ENCODE measurements at regions not wholly inside any gene's neighbourhood (a gene's known extent, or its start where the extent isn't known, plus 50 kb on each side); places are given as distances from the start of the nearest gene placed in this dataset.

- no peaks in the 10 kb centered on the region for H3K4me1 ChIP-seq
- no peak overlapping the region for H3K4me3 ChIP-seq
- intact Hi-C loops (cut with micrococcal nuclease) = no loop called here
- H3K9me3 ChIP-seq (replicated peaks) = no peaks in the 10 kb centered on the region
- no peaks in the 10 kb centered on the region for H3K36me3 ChIP-seq
- no peaks in the 10 kb centered on the region for H3K27me3 ChIP-seq (ENCODE audit: low read depth)
- DNase-seq = no peak
- H3K27ac ChIP-seq (replicated peaks) = no peak overlapping the region
- TF ChIP-seq CTCF (IDR thresholded peaks at IDR 0.05; ENCODE audit: borderline replicate concordance) = no peak
Measured at GRCh38 chr11:28673691-28674432, 565.7 kb downstream of the METTL15 start.

- intact Hi-C loops (cut with micrococcal nuclease) = no loop called here
- no peak for TF ChIP-seq CTCF (IDR thresholded peaks at IDR 0.05; ENCODE audit: borderline replicate concordance)
- Histone ChIP-seq H3K9me3 (replicated peaks) (no peaks in the 10 kb centered on the region), H3K27me3 (ENCODE audit: low read depth) (no peaks in the 10 kb centered on the region), H3K36me3 (no peaks in the 10 kb centered on the region), H3K4me3 (no peak overlapping the region), H3K4me1 (no peaks in the 10 kb centered on the region), H3K27ac (replicated peaks) (no peak overlapping the region)
- no peak for DNase-seq
Measured at GRCh38 chr11:28671274-28671673, 563.1 kb downstream of the METTL15 start.

- intact Hi-C loops (cut with micrococcal nuclease) = no loop called here
- Histone ChIP-seq H3K27ac (replicated peaks) (no peak overlapping the region), H3K4me3 (no peak overlapping the region), H3K4me1 (no peaks in the 10 kb centered on the region), H3K9me3 (replicated peaks) (no peaks in the 10 kb centered on the region), H3K27me3 (ENCODE audit: low read depth) (no peaks in the 10 kb centered on the region), H3K36me3 (no peaks in the 10 kb centered on the region)
- TF ChIP-seq CTCF (IDR thresholded peaks at IDR 0.05; ENCODE audit: borderline replicate concordance) = no peak
- no peak for DNase-seq
Measured at GRCh38 chr11:28666632-28667031, 558.4 kb downstream of the METTL15 start.

GRCh38 chr11:28659716-28660348, 551.6 kb downstream of the METTL15 start:
- intact Hi-C loops (cut with micrococcal nuclease) = no loop called here
- Histone ChIP-seq H3K27ac (replicated peaks) (no peak overlapping the region), H3K4me1 (no peaks in the 10 kb centered on the region), H3K4me3 (no peak overlapping the region), H3K36me3 (no peaks in the 10 kb centered on the region), H3K9me3 (replicated peaks) (no peaks in the 10 kb centered on the region), H3K27me3 (ENCODE audit: low read depth) (no peaks in the 10 kb centered on the region)
- no peak for DNase-seq
- no peak for TF ChIP-seq CTCF (IDR thresholded peaks at IDR 0.05; ENCODE audit: borderline replicate concordance)

GRCh38 chr11:28657378-28658030, 549.3 kb downstream of the METTL15 start:
- Histone ChIP-seq H3K4me3 (no peak overlapping the region), H3K9me3 (replicated peaks) (no peaks in the 10 kb centered on the region), H3K27ac (replicated peaks) (no peak overlapping the region), H3K4me1 (no peaks in the 10 kb centered on the region), H3K36me3 (no peaks in the 10 kb centered on the region), H3K27me3 (ENCODE audit: low read depth) (no peaks in the 10 kb centered on the region)
- DNase-seq = no peak
- intact Hi-C loops (cut with micrococcal nuclease) = no loop called here
- TF ChIP-seq CTCF (IDR thresholded peaks at IDR 0.05; ENCODE audit: borderline replicate concordance) = no peak

Measured in left ventricle myocardium inferior (tissue), 1 donor.